DMS114 treated with DMSO at 0.1 percent for 48 hours (cell line): ENCODE measurements at regions not wholly inside any gene's neighbourhood (a gene's known extent, or its start where the extent isn't known, plus 50 kb on each side); places are given as distances from the start of the nearest gene placed in this dataset.

ENCODE experiments used
- DNase-seq: peaks from one replicate; lab custom pipeline; 2025; ENCODE audit not compliant: unreplicated experiment; lab: John Stamatoyannopoulos, UW

- no peak for DNase-seq
Observed at GRCh38 chr17:56085576-56086267, 67.6 kb upstream of the ANKFN1 start.

DNA sequence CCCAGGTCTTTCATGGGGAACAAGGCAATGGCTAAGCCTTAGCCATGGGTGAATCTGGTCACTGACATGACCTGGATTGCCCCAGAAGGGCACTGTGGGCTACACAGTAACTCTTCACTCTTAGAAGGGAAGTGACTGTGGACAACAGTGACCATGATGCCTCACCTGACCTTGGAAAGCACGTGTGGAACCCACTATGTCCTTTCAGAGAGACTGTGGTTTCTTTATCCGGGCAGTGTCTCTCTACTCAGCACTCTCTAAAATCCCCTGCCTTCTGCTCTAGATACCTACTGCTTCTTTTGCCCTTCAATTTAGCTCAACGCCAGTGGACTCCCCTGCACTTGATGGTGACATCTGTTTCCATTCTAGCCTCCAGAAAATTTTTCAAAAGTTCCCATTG, 66.1 kb upstream of the ANKFN1 start:
- DNase-seq, result no peak

GRCh38 chr17:56096026-56096810, 57.1 kb upstream of the ANKFN1 start:
- DNase-seq, result no peak

DNA sequence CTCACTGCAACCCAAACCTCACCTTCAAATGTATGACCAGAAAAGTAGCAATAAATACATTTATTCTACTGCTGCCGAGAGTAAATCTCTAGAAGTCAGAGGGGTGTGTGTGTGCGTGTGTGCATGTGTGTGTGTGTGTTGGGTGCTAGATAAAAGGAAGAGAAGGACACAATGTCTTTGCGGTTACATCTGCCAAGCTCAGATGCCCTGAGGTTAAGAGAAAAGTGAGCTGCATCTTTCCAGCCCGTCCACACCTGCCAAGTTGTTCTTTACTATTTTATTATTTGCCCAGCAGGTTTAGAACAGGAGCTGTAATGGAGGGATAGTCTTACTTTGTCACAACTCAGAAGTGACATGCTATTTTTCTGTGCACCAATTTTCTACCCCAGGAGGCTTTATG, 54.5 kb upstream of the ANKFN1 start:
- no peak for DNase-seq

DNA sequence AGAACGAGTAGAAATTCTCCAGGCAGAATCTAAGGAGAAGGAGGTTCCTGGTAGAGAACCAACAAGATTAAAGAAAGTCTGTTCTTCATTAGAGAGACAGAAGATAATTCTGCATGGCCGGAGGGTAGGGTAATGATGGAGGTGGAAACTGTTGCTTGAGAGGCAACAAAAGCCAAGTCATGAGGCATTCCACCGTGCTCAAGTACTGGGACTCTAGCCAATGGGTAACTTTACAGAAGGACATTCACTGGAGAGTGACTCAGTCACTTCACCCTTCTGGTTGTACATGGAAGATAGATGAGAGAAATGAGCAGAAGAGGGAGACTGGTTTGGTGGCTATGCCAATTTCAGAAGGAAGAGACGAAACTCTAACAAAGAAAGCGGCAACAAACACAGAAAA, 53.6 kb upstream of the ANKFN1 start:
- no peak for DNase-seq
